Spleen (tissue), 11 donors: ENCODE measurements at regions not wholly inside any gene's neighbourhood (a gene's known extent, or its start where the extent isn't known, plus 50 kb on each side); places are given as distances from the start of the nearest gene placed in this dataset.

Experiments used
- DNase-seq: peaks from one replicate; pipeline ENCODE4 v3.0.0-alpha.2; 2020
- H3K27ac ChIP-seq, 8 donors: fragments of 200-600 bp; sonication (generic) in 7 of 8; 1 replicate in 4 of 8; 2 replicates in 4 of 8; pipeline versions ENCODE4 v1.5.0 to v1.8.0; 2016 to 2021; ENCODE audit warnings: inconsistent platforms in 4 of 8, mild to moderate bottlenecking in 4 of 8, moderate library complexity in 1 of 8
- H3K27me3 ChIP-seq, 7 donors: fragments of 200-600 bp; sonication (generic) in 6 of 7; replicated peaks in 1 of 7; 1 replicate in 4 of 7; 2 replicates in 3 of 7; pipeline versions ENCODE4 v1.5.0 to v1.8.0; 2016 to 2021; ENCODE audit warnings: inconsistent platforms in 3 of 7, mild to moderate bottlenecking in 1 of 7
- H3K36me3 ChIP-seq, 6 donors: fragments of 200-600 bp; sonication (generic) in 5 of 6; 1 replicate in 4 of 6; 2 replicates in 2 of 6; pipeline versions ENCODE4 v1.5.0 to v1.8.0; 2016 to 2021; ENCODE audit warnings: inconsistent platforms in 2 of 6
- H3K4me1 ChIP-seq, 6 donors: fragments of 200-600 bp; sonication (generic) in 5 of 6; 1 replicate in 3 of 6; 2 replicates in 3 of 6; pipeline versions ENCODE4 v1.5.0 to v1.8.0; 2016 to 2021; ENCODE audit warnings: inconsistent platforms in 3 of 6
- H3K4me3 ChIP-seq, 8 donors: fragments of 200-600 bp; sonication (generic) in 7 of 8; 1 replicate in 4 of 8; 2 replicates in 4 of 8; pipeline versions ENCODE4 v1.5.0 to v1.8.0; 2016 to 2021; ENCODE audit warnings: inconsistent platforms in 4 of 8, mild to moderate bottlenecking in 4 of 8, moderate library complexity in 2 of 8
- H3K9me3 ChIP-seq, 8 donors: fragments of 200-600 bp; sonication (generic) in 7 of 8; 1 replicate in 4 of 8; 2 replicates in 4 of 8; pipeline versions ENCODE4 v1.5.0 to v1.8.0; 2016 to 2021; ENCODE audit warnings: inconsistent platforms in 4 of 8
- CTCF ChIP-seq, 11 experiments: fragments of 200-600 bp in 7 of 11; fragments of 450-650 bp in 4 of 11; sonication (generic) in 4 of 11; IDR thresholded peaks in 8 of 11; conservative IDR thresholded peaks in 3 of 11; 1 replicate in 7 of 11; 2 replicates in 4 of 11; pipeline versions ENCODE4 v1.4.0 to v1.8.0; 2016 to 2021; ENCODE audit warnings: antibody characterized with exemption in 11 of 11, inconsistent platforms in 4 of 11, mild to moderate bottlenecking in 1 of 11
- POLR2A ChIP-seq, 3 donors: fragments of 450-650 bp; IDR thresholded peaks; one replicate each; pipeline ENCODE4 v1.5.1; 2017; ENCODE audit warnings: antibody characterized with exemption in 3 of 3, mild to moderate bottlenecking in 1 of 3
- POLR2AphosphoS5 ChIP-seq, 3 donors: sonication (generic); formaldehyde crosslinking; IDR thresholded peaks; one replicate each; pipeline ENCODE4 v1.5.1; 2017; ENCODE audit warnings: antibody characterized with exemption in 3 of 3
- WGBS, 5 donors: extraction: QIAGEN DNeasy Blood & Tissue Kit in 3 of 5; methylation state at CpG; one replicate each; pipeline versions ENCODE4 v1.1.5 to v1.1.7; 2013 to 2018; 5-methylcytosine and 5-hydroxymethylcytosine counted together
- intact Hi-C: fragments of 100-400 bp; cut with DNase I; formaldehyde crosslinking; loops from one replicate; pipeline ENCODE4 v1.15.0; 2023; ENCODE audit warnings: low total_unique reads
- donor health status: healthy with polysubstance abuse.
- donor health status: DM: no; HTN: no; CAD: no; lungs with moderate emphysema.
- donor health status: DM: no; HTN: no; CAD: no.
- donor health status: Bipolar disorder and iron deficiency.
- donor health status: healthy.
- donor health status: DM: no; HTN: no; CAD: no.
- donor health status: DM: yes; HTN: yes; CAD: no.

- intact Hi-C loops: no loop called here
- Histone ChIP-seq H3K27me3 (peaks cover 0 to 4% (median 0%) of the 10 kb centered on the region in 7 donors), H3K4me1 (peaks cover 0 to 18% (median 0%) of the 10 kb centered on the region in 6 donors), H3K27ac (peak overlapping the region in 3 of 8 donors; percentile 46 to 60 (median 56)), H3K9me3 (peaks cover 0 to 3% (median 0%) of the 10 kb centered on the region in 8 donors), H3K36me3 (no peaks in the 10 kb centered on the region), H3K4me3 (peak overlapping the region in 1 of 8 donors; percentile 33)
- WGBS, 5 donors: 92 to 93% (median 93%) methylated on average over 4 of the region's 4 CpGs
- TF ChIP-seq POLR2A (IDR thresholded peaks at IDR 0.05): no peak
- TF ChIP-seq CTCF (IDR thresholded peaks at IDR 0.05 in 8 of 11, conservative IDR thresholded peaks at IDR 0.05 in 3 of 11): no peak
- no peak for TF ChIP-seq POLR2AphosphoS5 (IDR thresholded peaks at IDR 0.05)
- DNase-seq: no peak
Measured at GRCh38 chr2:8281234-8281633, 400.6 kb upstream of the ID2 start.

- Histone ChIP-seq H3K27me3 (peaks cover 0 to 8% (median 0%) of the 10 kb centered on the region in 7 donors), H3K9me3 (no peaks in the 10 kb centered on the region), H3K36me3 (no peaks in the 10 kb centered on the region), H3K4me1 (peaks cover 0 to 18% (median 0%) of the 10 kb centered on the region in 6 donors), H3K4me3 (peak overlapping the region in 1 of 8 donors; percentile 33), H3K27ac (peak overlapping the region in 3 of 8 donors; percentile 46 to 60 (median 56))
- no peak for TF ChIP-seq POLR2A (IDR thresholded peaks at IDR 0.05)
- peak in 1 of 3 donors; percentile 10 for TF ChIP-seq POLR2AphosphoS5 (IDR thresholded peaks at IDR 0.05)
- TF ChIP-seq CTCF (IDR thresholded peaks at IDR 0.05 in 8 of 11, conservative IDR thresholded peaks at IDR 0.05 in 3 of 11): no peak
- 85 to 89% (median 86%) methylated on average over 22 to 25 of the region's 25 CpGs for WGBS, 5 donors
- no peak for DNase-seq
- intact Hi-C loops: no loop called here
Measured at GRCh38 chr2:8281950-8282857, 399.7 kb upstream of the ID2 start.

- peaks cover 0 to 14% (median 0%) of the 10 kb centered on the region in 7 donors for H3K27me3 ChIP-seq
- intact Hi-C loops: no loop called here
- peaks cover 0 to 16% (median 0%) of the 10 kb centered on the region in 6 donors for H3K4me1 ChIP-seq
- H3K4me3 ChIP-seq: no peak overlapping the region
- DNase-seq: no peak
- H3K9me3 ChIP-seq: no peaks in the 10 kb centered on the region
- H3K27ac ChIP-seq: peak overlapping the region in 3 of 8 donors; percentile 46 to 60 (median 56)
- no peaks in the 10 kb centered on the region for H3K36me3 ChIP-seq
- TF ChIP-seq POLR2A (IDR thresholded peaks at IDR 0.05): no peak
- no peak for TF ChIP-seq POLR2AphosphoS5 (IDR thresholded peaks at IDR 0.05)
- no peak for TF ChIP-seq CTCF (IDR thresholded peaks at IDR 0.05 in 8 of 11, conservative IDR thresholded peaks at IDR 0.05 in 3 of 11)
- 79 to 87% (median 85%) methylated on average over 13 of the region's 13 CpGs for WGBS, 5 donors
Measured at GRCh38 chr2:8282858-8283252, 399.0 kb upstream of the ID2 start.

- peaks cover 0 to 14% (median 0%) of the 10 kb centered on the region in 7 donors for H3K27me3 ChIP-seq
- intact Hi-C loops: no loop called here
- no peaks in the 10 kb centered on the region for H3K9me3 ChIP-seq
- DNase-seq: no peak
- no peaks in the 10 kb centered on the region for H3K36me3 ChIP-seq
- peaks cover 0 to 5% (median 0%) of the 10 kb centered on the region in 6 donors for H3K4me1 ChIP-seq
- no peak overlapping the region for H3K4me3 ChIP-seq
- 72 to 93% (median 87%) methylated on average over 3 of the region's 3 CpGs for WGBS, 5 donors
- H3K27ac ChIP-seq: no peak overlapping the region
- TF ChIP-seq POLR2AphosphoS5 (IDR thresholded peaks at IDR 0.05) (no peak), CTCF (IDR thresholded peaks at IDR 0.05 in 8 of 11, conservative IDR thresholded peaks at IDR 0.05 in 3 of 11) (peak in 3 of 11 experiments; percentile 8 to 23 (median 20)), POLR2A (IDR thresholded peaks at IDR 0.05) (no peak)
Measured at GRCh38 chr2:8285081-8285480, 396.8 kb upstream of the ID2 start.
